Loucy (cell line): ENCODE measurements at regions not wholly inside any gene's neighbourhood (a gene's known extent, or its start where the extent isn't known, plus 50 kb on each side); places are given as distances from the start of the nearest gene placed in this dataset.

ENCODE experiments used
- EZH2phosphoT487 ChIP-seq: fragments of 200-600 bp; IDR thresholded peaks from 2 replicates; pipeline ENCODE4 v1.6.1; 2018; ENCODE audit warnings: antibody characterized with exemption, mild to moderate bottlenecking, moderate library complexity, borderline replicate concordance
- TF ChIP-seq, protein P1 (sequence below): fragments of 200-600 bp; sonication (generic); conservative IDR thresholded peaks from 2 replicates; pipeline ENCODE4 v1.5.1; 2014; ENCODE audit warnings: mild to moderate bottlenecking, antibody characterized with exemption, low read length

DNA sequence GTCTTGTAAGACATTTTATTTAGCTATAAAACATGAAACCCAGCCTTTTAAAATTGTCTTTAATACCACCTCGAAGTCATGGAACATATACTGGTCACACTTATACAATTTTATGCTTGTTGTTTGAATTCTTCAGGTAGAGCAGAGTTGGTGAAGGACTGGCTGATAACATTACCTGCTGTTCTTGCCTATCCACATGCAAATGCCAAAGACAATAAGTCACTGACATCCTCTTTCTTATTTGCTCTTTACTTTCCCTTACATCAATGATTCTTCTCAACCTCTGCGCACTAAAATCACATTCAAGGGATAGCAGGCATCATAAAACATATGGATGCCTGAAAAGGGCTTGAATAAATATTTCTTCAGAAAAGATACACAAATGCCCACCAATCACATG lies 392.5 kb upstream of the ATP11B start:
- TF ChIP-seq, protein P1, sequence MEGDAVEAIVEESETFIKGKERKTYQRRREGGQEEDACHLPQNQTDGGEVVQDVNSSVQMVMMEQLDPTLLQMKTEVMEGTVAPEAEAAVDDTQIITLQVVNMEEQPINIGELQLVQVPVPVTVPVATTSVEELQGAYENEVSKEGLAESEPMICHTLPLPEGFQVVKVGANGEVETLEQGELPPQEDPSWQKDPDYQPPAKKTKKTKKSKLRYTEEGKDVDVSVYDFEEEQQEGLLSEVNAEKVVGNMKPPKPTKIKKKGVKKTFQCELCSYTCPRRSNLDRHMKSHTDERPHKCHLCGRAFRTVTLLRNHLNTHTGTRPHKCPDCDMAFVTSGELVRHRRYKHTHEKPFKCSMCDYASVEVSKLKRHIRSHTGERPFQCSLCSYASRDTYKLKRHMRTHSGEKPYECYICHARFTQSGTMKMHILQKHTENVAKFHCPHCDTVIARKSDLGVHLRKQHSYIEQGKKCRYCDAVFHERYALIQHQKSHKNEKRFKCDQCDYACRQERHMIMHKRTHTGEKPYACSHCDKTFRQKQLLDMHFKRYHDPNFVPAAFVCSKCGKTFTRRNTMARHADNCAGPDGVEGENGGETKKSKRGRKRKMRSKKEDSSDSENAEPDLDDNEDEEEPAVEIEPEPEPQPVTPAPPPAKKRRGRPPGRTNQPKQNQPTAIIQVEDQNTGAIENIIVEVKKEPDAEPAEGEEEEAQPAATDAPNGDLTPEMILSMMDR = no peak
- TF ChIP-seq EZH2phosphoT487 = no peak
